IPS-NIHi7 (cell line): ENCODE measurements at regions not wholly inside any gene's neighbourhood (a gene's known extent, or its start where the extent isn't known, plus 50 kb on each side); places are given as distances from the start of the nearest gene placed in this dataset.
"Not testable (repeated sequence)": the region's sequence is repeated elsewhere in the genome, so short reads cannot be mapped to it uniquely, and the experiment has no call there.

Experiments used
- DNase-seq: peaks from one replicate; pipeline ENCODE4 v3.0.0; 2012; ENCODE audit warnings: mixed read lengths; ENCODE audit errors: extremely low spot score

DNA sequence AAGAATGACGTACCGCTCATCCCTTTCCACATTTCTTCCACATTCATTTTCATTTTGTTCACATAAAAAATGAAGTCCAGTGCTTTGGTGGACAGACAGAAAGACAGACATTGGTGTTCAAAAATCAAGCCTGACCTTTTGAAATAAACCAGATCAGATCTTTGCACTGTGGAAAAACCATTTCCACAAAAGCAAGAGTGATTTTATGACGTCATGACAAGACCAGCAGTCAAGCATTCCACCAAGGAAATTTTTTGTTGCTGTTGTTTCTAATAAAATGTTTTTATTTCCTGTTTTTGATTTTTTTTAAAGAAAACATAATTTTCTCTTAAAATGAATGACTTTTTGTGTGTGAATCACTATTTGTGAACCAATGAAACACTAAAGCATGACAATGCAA is 350.0 kb downstream of the KCNJ2 start:
- DNase-seq: no peak

GRCh38 chr17:70520447-70520846 is 351.1 kb downstream of the KCNJ2 start:
- DNase-seq: no peak

- no peak for DNase-seq
Observed at GRCh38 chr17:70520956-70521355, 351.6 kb downstream of the KCNJ2 start.

DNA sequence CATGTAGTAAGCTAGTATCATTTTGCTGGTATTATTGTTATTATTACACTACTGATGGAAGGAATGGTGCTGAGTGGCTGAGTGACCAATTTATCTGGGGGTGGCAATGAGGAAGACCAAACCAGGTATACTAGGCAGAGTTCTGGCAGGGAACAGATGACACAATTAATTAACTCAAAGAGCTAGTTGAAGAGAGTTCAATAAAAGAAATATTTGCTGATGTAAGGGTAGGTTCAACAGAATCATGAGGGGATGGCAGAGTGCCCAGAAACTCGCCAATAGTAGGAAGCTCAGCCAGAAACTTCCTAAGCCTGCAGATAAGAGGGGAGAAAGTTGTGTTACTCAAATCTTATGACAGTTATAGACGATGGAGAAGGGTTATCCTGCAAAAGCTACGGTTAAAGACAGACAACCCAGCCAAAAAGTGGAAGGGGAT is 352.5 kb downstream of the KCNJ2 start:
- no peak for DNase-seq

GRCh38 chr17:70523426-70523825 is 354.1 kb downstream of the KCNJ2 start:
- DNase-seq: no peak

GRCh38 chr17:70525035-70525434 is 355.7 kb downstream of the KCNJ2 start:
- DNase-seq: not testable (repeated sequence)

- DNase-seq: no peak
Observed at GRCh38 chr17:70525961-70526360, 356.6 kb downstream of the KCNJ2 start.

DNA sequence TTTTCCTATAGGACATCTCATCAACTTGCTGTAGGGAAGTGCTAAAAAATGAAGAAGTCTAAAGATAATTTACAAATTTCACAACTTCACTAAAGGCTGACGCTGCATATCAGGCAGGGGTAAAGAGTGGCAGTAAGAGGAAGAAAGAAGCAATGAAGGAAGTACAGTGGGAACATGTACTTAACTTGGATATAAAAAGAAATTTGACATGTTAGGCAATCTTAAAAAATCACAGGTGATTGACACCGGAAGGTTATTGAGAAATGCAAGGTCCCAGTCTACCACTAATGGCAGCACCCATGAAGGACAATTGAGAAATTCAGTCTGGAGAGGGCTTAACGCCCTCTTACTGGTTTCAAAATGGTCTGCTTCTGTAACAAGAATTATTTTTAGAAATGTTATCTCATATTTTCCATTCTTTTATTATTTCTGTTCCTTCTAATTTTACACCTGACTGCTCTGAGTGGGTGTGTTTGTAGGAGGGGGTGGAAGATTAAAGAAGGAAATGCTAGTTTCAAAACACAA is 358.1 kb downstream of the KCNJ2 start:
- no peak for DNase-seq

DNA sequence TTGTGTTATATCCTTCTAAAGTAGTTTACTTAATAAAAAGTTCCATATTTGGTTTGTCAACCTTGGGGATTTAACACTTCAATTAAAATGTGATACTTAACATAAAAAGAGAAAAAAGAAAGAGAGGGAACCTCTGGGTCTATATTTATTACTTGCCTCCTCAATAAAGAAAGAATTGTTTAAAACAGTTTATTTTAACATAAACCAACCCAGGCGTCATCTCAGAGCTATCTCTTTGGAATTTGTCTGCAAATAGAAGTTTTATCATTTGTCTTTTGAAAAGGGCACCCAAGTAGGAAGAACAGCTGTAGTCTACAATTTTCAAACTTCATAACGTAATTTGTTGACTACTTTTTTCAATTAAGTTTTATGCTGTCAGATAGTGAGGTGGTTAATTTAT is 364.1 kb downstream of the KCNJ2 start:
- no peak for DNase-seq

DNA sequence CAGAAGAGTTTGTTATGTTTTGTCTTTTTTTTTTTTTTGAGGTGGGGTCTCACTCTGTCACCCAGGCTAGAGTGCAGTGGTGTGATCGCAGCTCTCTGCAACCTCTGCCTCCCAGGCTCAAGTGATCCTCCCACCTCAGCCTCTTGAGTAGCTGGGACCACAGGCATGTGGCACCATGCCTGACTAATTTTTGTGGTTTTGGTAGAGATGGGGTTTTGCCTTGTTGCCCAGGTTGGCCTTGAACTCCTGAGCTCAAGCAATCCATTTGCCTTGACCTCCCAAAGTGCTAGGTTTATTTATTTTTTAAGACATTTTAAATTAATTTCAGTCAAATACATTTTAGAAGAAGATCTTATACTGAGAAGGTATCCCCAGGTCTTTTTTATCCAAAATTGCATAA is 366.7 kb downstream of the KCNJ2 start:
- no peak for DNase-seq

GRCh38 chr17:70539132-70539924 is 370.0 kb downstream of the KCNJ2 start:
- peak; percentile 17 for DNase-seq

- DNase-seq: no peak
Observed at GRCh38 chr17:70542876-70543275, 373.5 kb downstream of the KCNJ2 start.

GRCh38 chr17:70544317-70544716 is 375.0 kb downstream of the KCNJ2 start:
- no peak for DNase-seq

DNA sequence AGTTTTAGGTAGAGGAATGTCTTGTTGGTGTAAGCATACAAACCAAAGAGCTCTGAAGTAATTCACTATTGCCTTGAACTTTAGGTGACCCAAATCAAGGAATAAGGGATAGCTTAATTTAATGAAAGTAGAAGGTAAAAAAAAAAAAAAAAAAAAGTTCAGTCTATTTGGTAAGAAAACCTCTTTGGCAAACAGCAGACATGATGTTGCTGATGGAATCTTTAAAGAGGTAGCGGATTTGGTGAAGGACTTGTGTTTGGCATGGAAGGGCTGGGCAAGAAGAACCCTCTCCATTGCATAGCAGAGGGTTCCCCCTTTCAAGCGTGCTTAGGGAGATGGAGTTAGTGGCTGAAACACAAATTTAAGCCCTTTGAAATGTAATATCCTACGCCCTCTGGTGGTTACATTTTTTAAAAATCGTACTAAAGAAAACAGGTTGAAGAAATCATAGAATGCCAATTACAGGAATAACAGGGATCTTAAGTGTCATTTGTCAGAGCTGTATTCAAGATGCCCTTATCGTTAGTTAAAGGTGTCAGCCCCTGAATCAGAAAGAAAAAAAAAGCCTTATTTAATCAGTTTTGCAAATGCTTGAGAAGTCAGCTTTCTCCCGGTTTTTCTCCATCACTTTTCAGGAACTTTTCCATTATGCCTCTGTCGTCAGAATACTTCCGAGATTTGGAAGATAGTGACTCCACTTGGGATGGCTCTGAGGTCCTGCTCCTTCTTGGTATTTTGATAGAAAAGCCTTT is 383.1 kb downstream of the KCNJ2 start:
- DNase-seq: peak; percentile 48

DNA sequence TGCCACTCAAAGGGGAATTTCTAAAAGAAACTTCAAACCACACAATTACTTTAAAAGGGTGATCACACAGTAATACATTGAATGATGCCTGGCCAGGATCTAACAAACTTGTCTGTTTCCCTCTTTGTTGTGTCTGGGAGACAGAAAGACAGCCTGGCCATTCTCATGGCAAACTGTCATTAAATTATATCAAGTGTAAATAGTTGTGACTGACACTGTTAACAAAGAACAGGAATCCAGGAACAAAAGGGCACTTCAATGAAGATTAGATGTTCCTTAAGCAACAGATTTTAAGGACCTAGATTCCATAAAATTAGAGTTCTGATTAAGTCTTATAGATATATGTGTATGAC is 383.6 kb downstream of the KCNJ2 start:
- DNase-seq: no peak

- DNase-seq: no peak
Observed at GRCh38 chr17:70555723-70556122, 386.4 kb downstream of the KCNJ2 start.

GRCh38 chr17:70558821-70559220 is 389.5 kb downstream of the KCNJ2 start:
- no peak for DNase-seq

GRCh38 chr17:70560471-70560870 is 391.1 kb downstream of the KCNJ2 start:
- no peak for DNase-seq

DNA sequence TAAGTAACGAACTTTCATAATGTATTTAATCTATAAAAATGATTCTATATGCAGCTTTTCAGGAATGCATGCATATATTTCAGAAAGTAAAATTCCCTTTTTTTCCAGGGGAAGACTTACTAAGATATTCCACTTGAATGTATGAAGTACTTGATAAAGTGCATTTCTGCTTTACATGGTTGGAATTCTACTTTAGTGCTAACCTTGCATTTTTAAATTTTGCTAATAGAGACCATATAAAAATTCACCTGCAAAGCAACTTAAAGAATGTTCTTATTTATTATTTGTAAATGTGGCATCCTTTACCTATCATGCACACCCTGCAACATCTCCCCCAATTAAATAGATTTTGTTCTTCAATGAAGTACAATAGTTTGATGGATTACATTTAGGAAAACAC is 392.8 kb downstream of the KCNJ2 start:
- no peak for DNase-seq

- no peak for DNase-seq
Observed at GRCh38 chr17:70563281-70563820, 394.0 kb downstream of the KCNJ2 start.

DNA sequence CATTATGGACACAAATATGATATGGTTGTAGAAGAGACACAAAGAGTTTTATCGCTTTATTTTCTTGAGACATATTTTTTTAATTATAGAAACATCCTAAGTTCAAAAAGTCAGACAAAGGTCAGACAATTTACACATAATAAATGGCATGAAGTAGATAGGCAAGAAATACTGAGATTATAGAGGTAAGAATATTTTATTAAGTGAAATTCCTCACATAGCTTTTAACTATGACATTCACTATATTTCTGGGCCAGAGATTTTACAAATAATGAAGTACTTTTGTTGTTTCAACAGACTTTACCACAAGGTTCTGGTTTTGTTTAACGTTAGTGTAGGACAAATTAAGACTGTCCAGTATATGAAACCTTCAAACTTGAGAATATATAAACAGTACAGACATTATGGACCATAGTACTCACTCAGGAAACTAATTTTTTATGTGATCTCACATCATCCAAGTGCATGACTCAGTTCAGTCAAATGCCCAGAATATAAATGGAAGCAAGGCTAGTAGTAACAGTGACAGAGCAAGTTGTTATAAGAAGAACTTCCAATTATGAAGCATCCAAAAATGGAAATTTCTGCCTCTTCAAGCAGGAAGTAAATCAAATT is 394.8 kb downstream of the KCNJ2 start:
- no peak for DNase-seq

- DNase-seq: no peak
Observed at GRCh38 chr17:70569128-70569527, 399.8 kb downstream of the KCNJ2 start.
